Lower leg skin (tissue), 4 donors: ENCODE measurements at regions not wholly inside any gene's neighbourhood (a gene's known extent, or its start where the extent isn't known, plus 50 kb on each side); places are given as distances from the start of the nearest gene placed in this dataset.

Source experiments
- DNase-seq, 2 donors: peaks; one replicate each; pipeline ENCODE4 v3.0.0-alpha.2; 2019; ENCODE audit warnings: low spot score in 2 of 2
- H3K4me3 ChIP-seq: fragments of 200-600 bp; sonication (generic); 2 replicates; pipeline ENCODE4 v1.5.1; 2017; ENCODE audit warnings: mild to moderate bottlenecking, low read depth; ENCODE audit not compliant: poor library complexity, severe bottlenecking
- CTCF ChIP-seq, 3 donors: fragments of 450-650 bp; IDR thresholded peaks; one replicate each; pipeline ENCODE4 v1.5.1; 2016; ENCODE audit warnings: antibody characterized with exemption in 3 of 3, mild to moderate bottlenecking in 3 of 3, moderate library complexity in 2 of 3
- POLR2A ChIP-seq, 2 donors: fragments of 450-650 bp; IDR thresholded peaks; one replicate each; pipeline ENCODE4 v1.6.1; 2016 to 2017; ENCODE audit warnings: antibody characterized with exemption in 2 of 2, mild to moderate bottlenecking in 1 of 2, moderate library complexity in 1 of 2
- WGBS, 2 donors: methylation state at CpG; one replicate each; pipeline ENCODE4 v1.1.5; 2018; 5-methylcytosine and 5-hydroxymethylcytosine counted together
- intact Hi-C: fragments of 100-400 bp; cut with DNase I; formaldehyde crosslinking; loops from one replicate; pipeline ENCODE4 v1.15.0; 2023; ENCODE audit warnings: low total_unique reads

DNA sequence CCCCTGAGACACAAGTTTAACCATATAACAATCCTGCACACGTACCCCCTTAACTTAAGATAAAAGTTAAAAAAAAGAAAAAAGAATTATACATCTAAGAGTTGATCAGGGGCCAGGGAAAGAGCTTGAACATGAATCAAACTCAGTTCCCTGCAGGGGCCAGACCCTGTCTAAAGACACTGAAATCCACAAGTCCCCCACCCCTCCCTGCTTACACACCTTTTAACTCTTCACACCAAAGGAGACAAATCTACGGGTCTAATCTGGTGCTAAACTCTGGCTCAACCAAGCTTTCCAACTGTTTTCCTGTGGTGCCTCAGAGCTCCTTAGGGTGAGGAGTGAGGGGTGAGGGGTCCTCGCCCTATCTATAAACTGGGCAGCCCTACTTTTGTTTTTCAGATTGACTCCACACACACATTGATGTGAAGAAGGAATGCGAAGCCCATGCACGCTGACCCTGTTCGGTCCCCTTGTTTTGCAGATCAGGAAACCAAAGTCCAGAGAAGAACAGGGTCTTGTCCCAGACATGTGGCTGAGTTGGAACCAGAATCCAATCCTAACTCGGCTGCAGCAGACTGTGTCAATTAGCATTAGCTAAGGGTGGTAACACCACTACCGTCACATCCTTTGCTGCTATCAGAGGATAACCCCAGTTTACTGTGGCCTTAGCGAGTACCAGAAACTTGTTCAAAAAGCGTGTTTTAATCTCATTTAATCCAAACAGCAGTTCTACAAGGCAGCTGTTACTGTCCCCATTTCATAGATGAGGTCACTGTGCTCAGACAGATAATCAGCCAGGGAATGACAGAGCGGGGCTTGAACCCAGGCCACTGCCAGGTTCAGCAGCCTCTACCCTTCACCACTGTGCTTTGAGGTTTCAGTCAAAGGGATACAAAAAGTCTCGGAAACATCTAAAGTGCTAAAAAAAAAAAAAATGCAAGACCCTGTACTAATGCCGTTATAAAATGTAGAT lies 145.2 kb upstream of the SYT13 start:
- no peak for DNase-seq
- 78% methylated on average over 13 of the region's 13 CpGs for WGBS, 2 donors
- no peak overlapping the region for H3K4me3 ChIP-seq
- TF ChIP-seq CTCF (IDR thresholded peaks at IDR 0.05) = no peak
- no peak for TF ChIP-seq POLR2A (IDR thresholded peaks at IDR 0.05)
- intact Hi-C loops = no loop called here

DNA sequence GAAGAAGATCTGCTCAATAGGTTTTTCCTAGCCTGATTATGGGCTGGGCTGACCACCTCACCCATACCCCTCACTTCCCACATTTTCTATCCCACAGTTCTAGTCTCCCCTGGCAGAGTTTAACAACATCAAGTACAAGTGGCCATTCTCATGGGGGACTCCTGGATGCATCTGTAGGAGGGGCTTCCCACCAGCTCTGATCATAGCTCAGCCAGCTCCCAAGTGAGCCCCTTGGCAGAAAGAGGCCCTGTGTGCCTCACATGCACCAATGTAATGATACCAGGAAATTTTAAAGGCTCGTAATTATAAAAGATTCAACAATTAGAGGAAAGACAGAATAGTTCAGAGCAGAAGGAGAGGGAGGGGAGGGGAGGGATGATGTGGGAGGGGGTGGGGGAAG lies 144.2 kb upstream of the SYT13 start:
- no peak for DNase-seq
- intact Hi-C loops = no loop called here
- 55 to 64% methylated on average over 1 of the region's 1 CpG for WGBS, 2 donors
- TF ChIP-seq CTCF (IDR thresholded peaks at IDR 0.05) (no peak), POLR2A (IDR thresholded peaks at IDR 0.05) (no peak)
- H3K4me3 ChIP-seq = no peak overlapping the region

DNA sequence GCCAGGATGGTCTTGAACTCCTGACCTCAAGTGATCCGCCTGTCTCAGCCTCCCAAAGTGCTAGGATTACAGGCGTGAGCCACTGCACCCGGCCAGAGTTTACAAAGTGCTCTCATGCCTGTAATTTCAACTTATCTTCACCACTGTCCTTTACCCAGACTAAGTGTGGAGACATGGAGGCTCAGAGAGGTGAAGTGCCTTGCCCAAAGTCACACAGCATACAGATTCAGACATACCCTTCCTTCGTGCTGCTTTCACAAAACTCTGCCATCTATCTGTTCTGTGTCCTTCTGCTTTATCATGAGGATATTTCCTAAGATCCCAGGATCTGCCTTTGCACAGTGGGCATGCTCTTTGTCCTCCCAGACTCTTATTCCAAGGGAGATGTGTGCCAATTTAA lies 143.6 kb upstream of the SYT13 start:
- DNase-seq = no peak
- intact Hi-C loops = no loop called here
- H3K4me3 ChIP-seq = no peak overlapping the region
- WGBS, 2 donors = 76 to 79% methylated on average over 4 of the region's 4 CpGs
- no peak for TF ChIP-seq POLR2A (IDR thresholded peaks at IDR 0.05)
- no peak for TF ChIP-seq CTCF (IDR thresholded peaks at IDR 0.05)

GRCh38 chr11:45428541-45429230 lies 142.5 kb upstream of the SYT13 start:
- no peak overlapping the region for H3K4me3 ChIP-seq
- 61 to 63% methylated on average over 7 of the region's 7 CpGs for WGBS, 2 donors
- DNase-seq = no peak
- TF ChIP-seq CTCF (IDR thresholded peaks at IDR 0.05) (no peak), POLR2A (IDR thresholded peaks at IDR 0.05) (no peak)
- intact Hi-C loops = no loop called here

GRCh38 chr11:45428116-45428515 lies 142.0 kb upstream of the SYT13 start:
- H3K4me3 ChIP-seq = no peak overlapping the region
- DNase-seq = no peak
- 58 to 64% methylated on average over 9 of the region's 9 CpGs for WGBS, 2 donors
- TF ChIP-seq POLR2A (IDR thresholded peaks at IDR 0.05) (no peak), CTCF (IDR thresholded peaks at IDR 0.05) (no peak)
- intact Hi-C loops = no loop called here
